ENCODE measurements at regions not wholly inside any gene's neighbourhood (a gene's known extent, or its start where the extent isn't known, plus 50 kb on each side); places are given as distances from the start of the nearest gene placed in this dataset.
A peak's percentile ranks its signal among the peaks of the same experiment; 100 is the strongest.
"Not testable (repeated sequence)": the region's sequence is repeated elsewhere in the genome, so short reads cannot be mapped to it uniquely, and the experiment has no call there.

DNA sequence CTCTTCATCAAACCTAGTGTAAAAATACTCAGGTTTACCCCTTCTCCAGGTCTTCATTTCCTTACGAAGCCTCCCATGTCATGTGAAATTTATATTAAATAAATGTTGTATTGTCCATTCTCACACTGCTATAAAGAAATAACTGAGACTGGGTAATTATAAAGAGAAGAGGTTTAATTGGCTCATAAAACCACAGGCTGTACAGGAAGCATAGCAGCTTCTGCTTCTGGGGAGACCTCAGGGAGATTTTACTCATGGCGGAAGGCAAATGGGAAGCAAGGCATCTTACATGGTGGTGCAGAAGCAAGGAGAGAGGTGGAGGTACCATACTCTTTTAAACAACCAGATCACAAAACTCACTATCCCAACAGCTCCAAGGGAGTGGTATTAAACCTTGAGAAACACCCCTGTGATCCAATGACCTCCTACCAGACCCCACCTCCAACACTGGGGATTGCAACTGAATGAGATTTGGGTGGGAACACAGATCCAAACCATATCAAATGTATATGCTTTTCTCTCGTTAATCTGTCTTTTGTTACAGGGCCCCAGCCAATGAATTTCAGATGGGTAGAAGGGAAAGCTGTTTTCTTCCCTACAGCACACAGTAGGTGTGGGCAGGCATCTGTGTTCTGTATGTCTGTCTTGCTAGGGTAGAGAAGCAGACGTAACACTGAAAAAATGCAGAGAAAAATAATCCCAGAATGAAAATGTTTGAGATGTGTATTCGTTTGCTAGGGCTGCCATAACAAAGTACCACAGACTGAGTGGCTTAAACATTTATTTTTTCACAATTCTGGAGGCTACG is 88.0 kb upstream of the BTN3A2 start:
- Mint-ChIP-seq H3K27ac (peak overlapping the region; percentile 6), H3K9me3 (ENCODE audit: low read depth) (no peaks in the 10 kb centered on the region), H3K4me1 (ENCODE audit: low read depth) (peaks cover 14% of the 10 kb centered on the region), H3K4me3 (ENCODE audit: low read depth) (no peak overlapping the region), H3K36me3 (ENCODE audit: insufficient read depth) (no peaks in the 10 kb centered on the region), H3K27me3 (no peaks in the 10 kb centered on the region)
- DNase-seq (ENCODE audit: low spot score, unreplicated experiment): no peak
- TF ChIP-seq CTCF (IDR thresholded peaks at IDR 0.05; ENCODE audit: unreplicated experiment): no peak

DNA sequence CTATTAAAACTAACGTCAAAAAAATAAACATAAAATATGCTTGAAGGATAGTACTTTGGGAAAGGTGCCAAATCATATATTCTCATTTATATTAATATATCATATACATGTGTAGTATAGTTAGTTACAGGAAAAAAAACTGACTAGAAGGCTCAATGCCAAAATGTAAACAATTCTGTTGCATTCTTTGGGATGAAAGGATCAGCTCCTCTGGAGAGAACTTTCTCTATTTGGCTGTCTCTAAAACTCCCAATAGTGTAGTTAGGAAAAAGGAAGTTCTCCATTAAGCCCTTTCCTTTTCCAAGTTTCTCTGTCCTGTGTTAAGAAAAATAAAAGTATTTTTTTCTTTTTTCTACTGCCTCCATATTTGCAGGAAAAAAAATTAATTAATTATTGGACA is 86.5 kb upstream of the BTN3A2 start:
- no peak overlapping the region for H3K4me3 Mint-ChIP-seq (ENCODE audit: low read depth)
- no peaks in the 10 kb centered on the region for H3K9me3 Mint-ChIP-seq (ENCODE audit: low read depth)
- peaks cover 21% of the 10 kb centered on the region for H3K4me1 Mint-ChIP-seq (ENCODE audit: low read depth)
- no peaks in the 10 kb centered on the region for H3K36me3 Mint-ChIP-seq (ENCODE audit: insufficient read depth)
- no peak for TF ChIP-seq CTCF (IDR thresholded peaks at IDR 0.05; ENCODE audit: unreplicated experiment)
- DNase-seq (ENCODE audit: low spot score, unreplicated experiment): no peak
- H3K27ac Mint-ChIP-seq: no peak overlapping the region
- no peaks in the 10 kb centered on the region for H3K27me3 Mint-ChIP-seq

GRCh38 chr6:26279371-26279770 is 85.6 kb upstream of the BTN3A2 start:
- not testable (repeated sequence) for H3K27me3 Mint-ChIP-seq; H3K27ac Mint-ChIP-seq; H3K4me3 Mint-ChIP-seq (ENCODE audit: low read depth); H3K36me3 Mint-ChIP-seq (ENCODE audit: insufficient read depth); DNase-seq (ENCODE audit: low spot score, unreplicated experiment); H3K9me3 Mint-ChIP-seq (ENCODE audit: low read depth)
- peaks cover 21% of the 10 kb centered on the region for H3K4me1 Mint-ChIP-seq (ENCODE audit: low read depth)

DNA sequence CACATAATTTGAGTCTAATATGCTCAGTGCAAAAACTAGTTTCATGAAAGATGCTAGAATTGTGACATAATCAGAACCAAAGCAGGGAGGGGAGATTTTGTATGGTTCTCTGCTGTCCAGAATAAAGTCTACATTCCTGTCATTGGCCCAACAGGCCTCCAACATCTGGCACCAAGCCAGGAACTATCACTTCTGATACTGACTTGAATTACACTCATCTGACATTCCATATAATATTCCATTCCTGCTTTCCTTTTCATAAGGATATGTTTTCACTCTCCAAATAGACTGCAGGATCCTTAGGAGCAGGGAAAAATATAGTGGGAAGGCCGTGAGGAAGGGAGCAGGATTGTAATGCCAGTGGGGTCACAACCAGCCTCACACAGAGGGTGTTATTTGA is 84.6 kb upstream of the BTN3A2 start:
- TF ChIP-seq CTCF (IDR thresholded peaks at IDR 0.05; ENCODE audit: unreplicated experiment): no peak
- no peaks in the 10 kb centered on the region for H3K36me3 Mint-ChIP-seq (ENCODE audit: insufficient read depth)
- H3K4me3 Mint-ChIP-seq (ENCODE audit: low read depth): no peak overlapping the region
- DNase-seq (ENCODE audit: low spot score, unreplicated experiment): no peak
- peak overlapping the region; percentile 87 for H3K27ac Mint-ChIP-seq
- H3K9me3 Mint-ChIP-seq (ENCODE audit: low read depth): no peaks in the 10 kb centered on the region
- no peaks in the 10 kb centered on the region for H3K27me3 Mint-ChIP-seq
- peaks cover 19% of the 10 kb centered on the region for H3K4me1 Mint-ChIP-seq (ENCODE audit: low read depth)

DNA sequence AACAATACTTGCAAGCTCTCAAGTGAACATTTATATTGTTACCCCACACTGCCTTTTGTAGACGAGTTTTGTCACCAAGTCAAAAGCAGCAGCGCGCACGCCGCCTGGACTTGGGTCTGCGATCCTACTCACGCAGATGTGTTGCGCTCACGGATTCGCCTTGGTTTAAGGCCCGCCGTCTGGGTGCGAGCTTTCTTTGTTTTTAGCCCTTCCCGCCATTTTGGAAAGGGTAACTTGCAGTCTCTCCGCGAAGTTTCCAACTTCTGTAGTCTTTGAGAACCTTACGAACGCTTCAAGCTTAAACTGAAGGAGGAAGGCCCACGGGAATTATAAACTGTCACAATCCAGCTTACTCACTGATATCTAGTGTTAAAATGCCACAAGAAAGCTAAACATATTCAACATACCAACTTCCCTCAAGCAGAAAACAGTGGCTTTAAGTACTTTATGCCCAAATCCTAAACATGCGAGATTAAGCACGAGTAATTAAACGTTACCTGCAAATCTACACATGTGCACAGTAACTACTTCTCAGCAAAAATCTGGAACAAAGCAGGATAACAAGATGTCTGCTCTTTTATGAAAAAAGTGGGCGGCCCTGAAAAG is 80.4 kb upstream of the BTN3A2 start:
- Mint-ChIP-seq H3K9me3 (ENCODE audit: low read depth) (peaks cover 13% of the 10 kb centered on the region), H3K4me1 (ENCODE audit: low read depth) (peaks cover 12% of the 10 kb centered on the region), H3K27me3 (no peaks in the 10 kb centered on the region), H3K4me3 (ENCODE audit: low read depth) (peak overlapping the region; percentile 86), H3K36me3 (ENCODE audit: insufficient read depth) (peaks cover 3% of the 10 kb centered on the region), H3K27ac (peak overlapping the region; percentile 100)
- DNase-seq (ENCODE audit: low spot score, unreplicated experiment): no peak
- no peak for TF ChIP-seq CTCF (IDR thresholded peaks at IDR 0.05; ENCODE audit: unreplicated experiment)

Measured in progenitor cell of endocrine pancreas (in vitro differentiated cells).